ENCODE measurements at regions not wholly inside any gene's neighbourhood (a gene's known extent, or its start where the extent isn't known, plus 50 kb on each side); places are given as distances from the start of the nearest gene placed in this dataset.
"Not testable (repeated sequence)": the region's sequence is repeated elsewhere in the genome, so short reads cannot be mapped to it uniquely, and the experiment has no call there.

GRCh38 chr10:129063212-129063611 lies 403.8 kb upstream of the MGMT start:
- Histone ChIP-seq H3K4me1 (peaks cover 14% of the 10 kb centered on the region), H4K20me1 (0 out of 2 replicates have a peak, but pooled peaks cover 5% of the 10 kb centered on the region), H3K4me3 (no peak overlapping the region), H3K4me2 (no peak overlapping the region), H3K9ac (no peak overlapping the region), H3K9me3 (no peaks in the 10 kb centered on the region), H3K27me3 (no peaks in the 10 kb centered on the region), H3K36me3 (no peaks in the 10 kb centered on the region), H3K27ac (no peak overlapping the region)
- TF ChIP-seq Cebpa-rat (IDR thresholded peaks at IDR 0.05): no peak

GRCh38 chr10:129063877-129064276 lies 403.2 kb upstream of the MGMT start:
- Histone ChIP-seq H4K20me1 (no peaks in the 10 kb centered on the region), H3K4me3 (no peak overlapping the region), H3K9me3 (no peaks in the 10 kb centered on the region)

DNA sequence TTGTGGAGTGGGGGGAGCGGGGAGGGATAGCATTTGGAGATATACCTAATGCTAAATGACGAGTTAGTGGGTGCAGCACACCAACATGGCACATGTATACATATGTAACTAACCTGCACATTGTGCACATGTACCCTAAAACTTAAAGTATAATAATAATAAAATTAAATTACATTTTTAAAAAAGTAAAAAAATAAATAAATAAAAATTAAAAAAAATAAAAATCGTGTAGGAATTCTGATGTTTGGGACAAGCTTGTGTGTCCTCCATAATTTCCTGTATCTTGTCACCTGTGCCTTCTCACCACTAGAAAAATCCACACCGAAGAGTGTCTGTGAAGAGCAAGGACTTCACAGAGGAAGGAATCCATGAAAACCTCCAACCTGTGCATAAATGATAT lies 400.5 kb upstream of the MGMT start:
- not testable (repeated sequence) for H3K9ac ChIP-seq, H3K27ac ChIP-seq, H3K9me3 ChIP-seq, H3K4me2 ChIP-seq, H3K4me3 ChIP-seq, H3K27me3 ChIP-seq, H3K36me3 ChIP-seq, H3K4me1 ChIP-seq, H4K20me1 ChIP-seq

More at GRCh38 chr10:129063877-129064276, 403.2 kb upstream of the MGMT start:
- Histone ChIP-seq H3K36me3 (no peaks in the 10 kb centered on the region), H3K9ac (no peak overlapping the region), H3K27me3 (no peaks in the 10 kb centered on the region), H3K4me2 (no peak overlapping the region), H3K27ac (no peak overlapping the region), H3K4me1 (peaks cover 7% of the 10 kb centered on the region)
- no peak for TF ChIP-seq Cebpa-rat (IDR thresholded peaks at IDR 0.05)

GRCh38 chr10:129071411-129071810 lies 395.6 kb upstream of the MGMT start:
- H3K9ac ChIP-seq, H3K4me3 ChIP-seq, H3K4me2 ChIP-seq, H3K27ac ChIP-seq, H3K4me1 ChIP-seq, H3K9me3 ChIP-seq, H4K20me1 ChIP-seq, H3K36me3 ChIP-seq, H3K27me3 ChIP-seq: not testable (repeated sequence)

GRCh38 chr10:129074939-129075338 lies 392.1 kb upstream of the MGMT start:
- H3K9me3 ChIP-seq: peaks cover 10% of the 10 kb centered on the region; the same call in 1 of the 2 replicates

DNA sequence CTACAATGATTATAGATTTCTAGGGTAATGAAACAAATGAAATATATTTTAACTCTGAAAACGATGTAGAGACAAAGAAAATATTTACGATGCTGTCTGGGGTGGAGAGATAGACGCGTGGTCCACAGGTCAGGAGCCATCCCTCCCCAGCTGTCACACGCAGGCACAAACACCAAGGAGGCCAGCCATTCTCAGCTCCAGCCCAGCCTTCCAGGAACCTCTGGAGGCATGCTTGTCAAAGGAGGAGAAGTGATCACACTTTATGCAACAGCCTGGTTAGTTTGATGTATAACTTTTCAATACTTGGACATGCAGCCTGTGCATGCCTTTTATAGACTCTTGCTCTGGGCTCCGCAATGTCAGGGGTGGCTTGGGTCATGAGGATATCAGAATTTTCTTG lies 391.5 kb upstream of the MGMT start:
- Histone ChIP-seq H4K20me1 (no peaks in the 10 kb centered on the region), H3K4me2 (no peak overlapping the region)

More at GRCh38 chr10:129074939-129075338, 392.1 kb upstream of the MGMT start:
- H3K4me3 ChIP-seq: no peak overlapping the region
- no peaks in the 10 kb centered on the region for H4K20me1 ChIP-seq
- H3K9ac ChIP-seq: no peak overlapping the region
- no peak for TF ChIP-seq Cebpa-rat (IDR thresholded peaks at IDR 0.05)
- H3K36me3 ChIP-seq: no peaks in the 10 kb centered on the region
- no peak overlapping the region for H3K4me2 ChIP-seq
- H3K27ac ChIP-seq: no peak overlapping the region
- H3K27me3 ChIP-seq: no peaks in the 10 kb centered on the region
- H3K4me1 ChIP-seq: no peaks in the 10 kb centered on the region

GRCh38 chr10:129075927-129076326 lies 391.1 kb upstream of the MGMT start:
- Histone ChIP-seq H3K9ac (no peak overlapping the region), H3K9me3 (peaks cover 19% of the 10 kb centered on the region; the same call in 1 of the 2 replicates), H3K4me3 (no peak overlapping the region)

More for the DNA sequence above, 391.5 kb upstream of the MGMT start:
- H3K4me1 ChIP-seq: no peaks in the 10 kb centered on the region
- TF ChIP-seq Cebpa-rat (IDR thresholded peaks at IDR 0.05): no peak
- no peak overlapping the region for H3K27ac ChIP-seq
- H3K36me3 ChIP-seq: no peaks in the 10 kb centered on the region
- peaks cover 15% of the 10 kb centered on the region; the same call in 1 of the 2 replicates for H3K9me3 ChIP-seq
- no peaks in the 10 kb centered on the region for H3K27me3 ChIP-seq
- H3K4me3 ChIP-seq: no peak overlapping the region
- H3K9ac ChIP-seq: no peak overlapping the region

DNA sequence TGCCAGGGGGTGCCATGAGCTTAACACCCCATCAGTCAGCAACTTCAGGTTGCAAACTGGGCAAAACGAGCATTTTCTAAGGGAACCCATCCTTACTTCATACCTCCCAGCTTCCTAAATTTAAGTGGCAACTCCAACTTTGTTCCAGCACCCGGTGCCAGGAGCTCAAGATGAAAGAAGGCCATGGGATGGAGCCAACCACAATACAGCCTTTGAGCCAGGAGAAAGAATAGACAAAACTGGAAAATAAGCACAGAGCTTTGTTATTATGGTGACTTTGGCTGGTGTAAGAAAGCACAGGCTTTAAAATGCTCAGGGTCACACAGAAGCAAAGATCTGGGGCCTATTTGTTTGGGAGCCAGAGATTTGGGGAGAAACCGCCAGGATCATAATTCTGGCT lies 388.7 kb upstream of the MGMT start:
- no peak for TF ChIP-seq Cebpa-rat (IDR thresholded peaks at IDR 0.05)
- H3K36me3 ChIP-seq: no peaks in the 10 kb centered on the region
- no peaks in the 10 kb centered on the region for H4K20me1 ChIP-seq
- H3K27me3 ChIP-seq: no peaks in the 10 kb centered on the region
- H3K4me1 ChIP-seq: no peaks in the 10 kb centered on the region
- H3K4me2 ChIP-seq: no peak overlapping the region
- no peak overlapping the region for H3K4me3 ChIP-seq
- H3K9ac ChIP-seq: no peak overlapping the region
- no peak overlapping the region for H3K27ac ChIP-seq
- peaks cover 17% of the 10 kb centered on the region; the same call in 1 of the 2 replicates for H3K9me3 ChIP-seq

More at GRCh38 chr10:129075927-129076326, 391.1 kb upstream of the MGMT start:
- no peak for TF ChIP-seq Cebpa-rat (IDR thresholded peaks at IDR 0.05)
- no peaks in the 10 kb centered on the region for H4K20me1 ChIP-seq
- H3K4me2 ChIP-seq: no peak overlapping the region
- H3K36me3 ChIP-seq: no peaks in the 10 kb centered on the region
- H3K27ac ChIP-seq: no peak overlapping the region
- H3K27me3 ChIP-seq: no peaks in the 10 kb centered on the region
- H3K4me1 ChIP-seq: no peaks in the 10 kb centered on the region

DNA sequence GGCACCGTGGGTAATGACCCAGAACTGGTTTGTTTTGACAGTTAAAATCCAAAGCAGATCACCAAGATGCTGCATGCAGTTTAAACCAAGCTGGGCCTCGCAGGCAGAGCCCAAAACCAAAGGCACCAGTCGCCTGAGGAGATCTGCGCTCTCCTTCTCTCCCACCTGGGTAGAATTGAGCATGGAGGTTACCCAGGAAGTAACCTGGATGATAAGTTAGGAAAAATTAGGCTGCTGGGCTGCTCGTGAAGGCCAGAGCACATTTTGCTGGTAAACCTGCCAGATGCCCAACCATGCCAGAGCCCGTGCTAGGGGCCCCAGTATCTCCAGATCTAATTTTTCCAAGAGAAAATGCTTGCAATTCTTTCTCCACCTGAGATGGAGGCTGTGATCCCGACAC lies 388.3 kb upstream of the MGMT start:
- H3K27ac ChIP-seq: no peak overlapping the region
- no peaks in the 10 kb centered on the region for H3K4me1 ChIP-seq
- H3K4me2 ChIP-seq: no peak overlapping the region
- H3K9ac ChIP-seq: no peak overlapping the region
- H3K9me3 ChIP-seq: peaks cover 17% of the 10 kb centered on the region; the same call in 1 of the 2 replicates
- no peaks in the 10 kb centered on the region for H3K27me3 ChIP-seq
- no peaks in the 10 kb centered on the region for H4K20me1 ChIP-seq
- H3K4me3 ChIP-seq: no peak overlapping the region
- H3K36me3 ChIP-seq: no peaks in the 10 kb centered on the region
- TF ChIP-seq Cebpa-rat (IDR thresholded peaks at IDR 0.05): no peak

DNA sequence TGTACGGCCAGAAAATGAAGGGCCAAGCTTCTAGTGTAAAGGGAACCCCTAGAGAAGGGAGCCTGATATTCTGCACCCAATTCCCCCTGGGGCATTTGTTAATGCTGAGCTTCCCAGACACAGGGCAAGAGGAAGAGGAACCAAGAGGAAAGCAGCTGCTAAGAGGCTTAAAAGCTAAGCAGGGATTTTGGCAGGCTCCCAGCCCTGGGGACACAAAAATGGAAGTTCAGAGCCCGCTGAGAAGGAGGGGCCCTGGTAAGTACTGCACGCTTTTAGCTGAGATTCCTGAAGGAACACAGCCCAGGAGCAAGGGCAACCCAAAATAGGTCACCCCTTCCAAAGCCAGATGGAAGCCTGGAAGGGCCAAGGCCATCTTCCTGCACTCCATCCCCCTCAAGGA lies 387.3 kb upstream of the MGMT start:
- Histone ChIP-seq H3K9ac (no peak overlapping the region), H3K27me3 (no peaks in the 10 kb centered on the region), H3K36me3 (no peaks in the 10 kb centered on the region), H3K4me2 (no peak overlapping the region), H4K20me1 (no peaks in the 10 kb centered on the region), H3K4me3 (no peak overlapping the region), H3K9me3 (peaks cover 17% of the 10 kb centered on the region; the same call in 1 of the 2 replicates), H3K27ac (no peak overlapping the region), H3K4me1 (no peaks in the 10 kb centered on the region)
- TF ChIP-seq Cebpa-rat (IDR thresholded peaks at IDR 0.05): no peak

- Histone ChIP-seq H3K9me3 (peaks cover 5% of the 10 kb centered on the region; the same call in 1 of the 2 replicates), H3K4me2 (no peak overlapping the region), H3K27me3 (no peaks in the 10 kb centered on the region), H3K27ac (no peak overlapping the region), H3K4me1 (peaks cover 2% of the 10 kb centered on the region), H3K36me3 (no peaks in the 10 kb centered on the region), H3K4me3 (no peak overlapping the region), H3K9ac (no peak overlapping the region), H4K20me1 (no peaks in the 10 kb centered on the region)
- no peak for TF ChIP-seq Cebpa-rat (IDR thresholded peaks at IDR 0.05)
Measured at GRCh38 chr10:129085811-129086210, 381.2 kb upstream of the MGMT start.
